ENCODE measurements at regions not wholly inside any gene's neighbourhood (a gene's known extent, or its start where the extent isn't known, plus 50 kb on each side); places are given as distances from the start of the nearest gene placed in this dataset.

DNA sequence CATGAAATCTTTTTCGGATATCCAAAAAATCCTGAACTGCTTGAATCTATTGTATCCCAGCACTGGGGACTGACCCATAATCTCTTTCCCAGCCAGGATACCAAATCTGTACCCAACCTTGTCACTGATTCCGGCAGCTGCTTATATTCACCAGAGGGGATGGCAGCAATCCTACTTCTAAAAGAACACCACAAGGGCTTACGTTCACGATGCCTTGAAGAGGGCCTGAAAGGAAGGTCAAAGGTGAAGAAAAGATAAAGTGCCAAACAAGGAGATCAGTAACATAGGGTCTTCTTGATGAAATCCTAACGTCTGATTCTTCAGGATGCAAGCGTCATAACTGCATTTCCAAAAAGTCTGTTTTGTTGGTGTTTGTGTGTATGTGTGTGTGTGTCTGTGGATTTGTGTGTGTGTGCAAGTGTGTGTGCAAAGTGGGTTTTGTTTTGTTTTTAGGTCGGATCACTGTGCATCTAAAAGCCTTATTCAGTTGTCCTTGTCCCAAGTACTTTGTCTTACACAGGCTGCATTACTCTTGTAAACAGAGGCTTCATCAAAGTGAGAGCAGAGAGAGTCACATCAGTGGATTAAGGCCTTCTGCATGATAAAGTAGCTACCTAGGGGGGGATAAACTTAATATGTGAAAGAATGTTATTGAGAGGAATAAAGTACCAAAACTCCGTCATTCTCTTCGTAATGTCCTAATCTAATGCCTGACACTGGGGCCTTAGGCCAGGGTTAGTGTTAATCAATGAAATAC lies 179.3 kb downstream of the BARHL2 start:
- TF ChIP-seq GABPA (IDR thresholded peaks at IDR 0.05; ENCODE audit: low read depth, low read length) (no peak), GABPA (CRISPR knock-in tag; IDR thresholded peaks at IDR 0.05; ENCODE audit: low read depth) (no peak), POLR2A (IDR thresholded peaks at IDR 0.05; ENCODE audit: insufficient read depth in 1 of 2, low read depth in 2 of 2, low read length in 2 of 2) (no peak), SUZ12 (IDR thresholded peaks at IDR 0.05; ENCODE audit: low read depth, low read length) (no peak), KLF6 (CRISPR knock-in tag; IDR thresholded peaks at IDR 0.05) (no peak), ARNT (IDR thresholded peaks at IDR 0.05) (no peak), SALL2 (CRISPR knock-in tag; IDR thresholded peaks at IDR 0.05) (no peak), HCFC1 (IDR thresholded peaks at IDR 0.05; ENCODE audit: low read depth, low read length) (no peak)
- TF ChIP-seq, protein P1, sequence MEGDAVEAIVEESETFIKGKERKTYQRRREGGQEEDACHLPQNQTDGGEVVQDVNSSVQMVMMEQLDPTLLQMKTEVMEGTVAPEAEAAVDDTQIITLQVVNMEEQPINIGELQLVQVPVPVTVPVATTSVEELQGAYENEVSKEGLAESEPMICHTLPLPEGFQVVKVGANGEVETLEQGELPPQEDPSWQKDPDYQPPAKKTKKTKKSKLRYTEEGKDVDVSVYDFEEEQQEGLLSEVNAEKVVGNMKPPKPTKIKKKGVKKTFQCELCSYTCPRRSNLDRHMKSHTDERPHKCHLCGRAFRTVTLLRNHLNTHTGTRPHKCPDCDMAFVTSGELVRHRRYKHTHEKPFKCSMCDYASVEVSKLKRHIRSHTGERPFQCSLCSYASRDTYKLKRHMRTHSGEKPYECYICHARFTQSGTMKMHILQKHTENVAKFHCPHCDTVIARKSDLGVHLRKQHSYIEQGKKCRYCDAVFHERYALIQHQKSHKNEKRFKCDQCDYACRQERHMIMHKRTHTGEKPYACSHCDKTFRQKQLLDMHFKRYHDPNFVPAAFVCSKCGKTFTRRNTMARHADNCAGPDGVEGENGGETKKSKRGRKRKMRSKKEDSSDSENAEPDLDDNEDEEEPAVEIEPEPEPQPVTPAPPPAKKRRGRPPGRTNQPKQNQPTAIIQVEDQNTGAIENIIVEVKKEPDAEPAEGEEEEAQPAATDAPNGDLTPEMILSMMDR (CRISPR knock-in tag; IDR thresholded peaks at IDR 0.05) = no peak
- TF ChIP-seq, protein P2, sequence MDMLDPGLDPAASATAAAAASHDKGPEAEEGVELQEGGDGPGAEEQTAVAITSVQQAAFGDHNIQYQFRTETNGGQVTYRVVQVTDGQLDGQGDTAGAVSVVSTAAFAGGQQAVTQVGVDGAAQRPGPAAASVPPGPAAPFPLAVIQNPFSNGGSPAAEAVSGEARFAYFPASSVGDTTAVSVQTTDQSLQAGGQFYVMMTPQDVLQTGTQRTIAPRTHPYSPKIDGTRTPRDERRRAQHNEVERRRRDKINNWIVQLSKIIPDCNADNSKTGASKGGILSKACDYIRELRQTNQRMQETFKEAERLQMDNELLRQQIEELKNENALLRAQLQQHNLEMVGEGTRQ (IDR thresholded peaks at IDR 0.05; ENCODE audit: low read depth, low read length) = no peak
- TF ChIP-seq, protein P2 (CRISPR knock-in tag; IDR thresholded peaks at IDR 0.05; ENCODE audit: borderline replicate concordance) = no peak
- TF ChIP-seq, protein P3, sequence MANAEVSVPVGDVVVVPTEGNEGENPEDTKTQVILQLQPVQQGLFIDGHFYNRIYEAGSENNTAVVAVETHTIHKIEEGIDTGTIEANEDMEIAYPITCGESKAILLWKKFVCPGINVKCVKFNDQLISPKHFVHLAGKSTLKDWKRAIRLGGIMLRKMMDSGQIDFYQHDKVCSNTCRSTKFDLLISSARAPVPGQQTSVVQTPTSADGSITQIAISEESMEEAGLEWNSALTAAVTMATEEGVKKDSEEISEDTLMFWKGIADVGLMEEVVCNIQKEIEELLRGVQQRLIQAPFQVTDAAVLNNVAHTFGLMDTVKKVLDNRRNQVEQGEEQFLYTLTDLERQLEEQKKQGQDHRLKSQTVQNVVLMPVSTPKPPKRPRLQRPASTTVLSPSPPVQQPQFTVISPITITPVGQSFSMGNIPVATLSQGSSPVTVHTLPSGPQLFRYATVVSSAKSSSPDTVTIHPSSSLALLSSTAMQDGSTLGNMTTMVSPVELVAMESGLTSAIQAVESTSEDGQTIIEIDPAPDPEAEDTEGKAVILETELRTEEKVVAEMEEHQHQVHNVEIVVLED (CRISPR knock-in tag; IDR thresholded peaks at IDR 0.05; ENCODE audit: borderline replicate concordance) = no peak

Data from HepG2 (cell line).